GM12878 (cell line): ENCODE measurements at regions not wholly inside any gene's neighbourhood (a gene's known extent, or its start where the extent isn't known, plus 50 kb on each side); places are given as distances from the start of the nearest gene placed in this dataset.

Source experiments
- ATAC-seq: fragments of 200-7000 bp; cut with Tn5 transposase; 3 replicates; pipeline ENCODE4 v1.9.1; 2020; ENCODE audit warnings: mild to moderate bottlenecking, moderate library complexity
- BruUV-seq: library from RNA; stranded (reverse); fragments of 400-500 nt; replicated peaks from 2 replicates; lab custom pipeline; 2021; lab: Mats Ljungman, UMichigan
- CTCF ChIA-PET: fragments of 300-600 bp; sonication (Branson Sonifier 250); formaldehyde crosslinking; extraction: SDS; loops from one replicate; lab custom pipeline; 2021; ENCODE audit warnings: inconsistent platforms; lab: Yijun Ruan, JAX
- POLR2A ChIA-PET: fragments of 350-600 bp; formaldehyde crosslinking; extraction: SDS; loops from one replicate; lab custom pipeline; 2021; ENCODE audit warnings: inconsistent platforms; lab: Charles Lee
- RAD21 ChIA-PET: fragments of 300-600 bp; sonication (Branson Sonifier 250); formaldehyde crosslinking; loops from one replicate; lab custom pipeline; 2023; ENCODE audit warnings: antibody characterized with exemption; ENCODE audit not compliant: unreplicated experiment; lab: Charles Lee
- SMC1A ChIA-PET: fragments of 300-600 bp; sonication (Branson Sonifier 250); formaldehyde crosslinking; loops from one replicate; lab custom pipeline; 2023; ENCODE audit not compliant: unreplicated experiment, uncharacterized antibody; lab: Charles Lee
- DNase-seq: peaks from one replicate; pipeline ENCODE4 v3.0.0-alpha.2; 2011; ENCODE audit warnings: low read depth, low spot score
- FAIRE-seq: peaks from 3 replicates; lab custom pipeline; 2011; peaks lifted over from hg19 to GRCh38; lab: Jason Lieb, UNC
- H2AFZ ChIP-seq: 2 replicates; pipeline ENCODE4 v1.6.0; 2011; ENCODE audit warnings: low read depth, low read length, control low read depth; ENCODE audit not compliant: control insufficient read depth
- H3K27ac ChIP-seq: 2 replicates; pipeline ENCODE4 v1.5.1; 2011; ENCODE audit warnings: control low read depth; ENCODE audit not compliant: control insufficient read depth, insufficient read depth
- H3K27me3 ChIP-seq, 2 experiments: replicated peaks in 1 of 2; 2 replicates each; pipeline versions ENCODE4 v1.6.0 to v1.6.1; 2011; ENCODE audit warnings: low read length in 1 of 2; ENCODE audit not compliant: control insufficient read depth in 2 of 2, insufficient read depth in 2 of 2
- H3K36me3 ChIP-seq, 2 experiments: 2 replicates each; pipeline ENCODE4 v1.5.1; 2011; ENCODE audit warnings: low read length in 1 of 2; ENCODE audit not compliant: control insufficient read depth in 2 of 2, insufficient read depth in 2 of 2
- H3K4me1 ChIP-seq: 2 replicates; pipeline ENCODE4 v1.6.1; 2011; ENCODE audit warnings: mild to moderate bottlenecking, low read length, moderate library complexity, mixed read lengths; ENCODE audit not compliant: control insufficient read depth, insufficient read depth
- H3K4me2 ChIP-seq: 2 replicates; pipeline ENCODE4 v1.6.0; 2011; ENCODE audit warnings: control low read depth; ENCODE audit not compliant: control insufficient read depth, insufficient read depth
- H3K4me3 ChIP-seq: fragments of 200-600 bp; sonication (generic); 2 replicates; pipeline ENCODE4 v1.5.1; 2016
- H3K79me2 ChIP-seq: 2 replicates; pipeline ENCODE4 v1.6.0; 2011; ENCODE audit warnings: low read length; ENCODE audit not compliant: control insufficient read depth, insufficient read depth
- H3K9ac ChIP-seq: 2 replicates; pipeline ENCODE4 v1.8.0; 2011; ENCODE audit warnings: low read length, control low read depth, mixed read lengths; ENCODE audit not compliant: control insufficient read depth, insufficient read depth
- H3K9me3 ChIP-seq: replicated peaks from 3 replicates; pipeline ENCODE4 v1.5.1; 2011; ENCODE audit warnings: mild to moderate bottlenecking, low read length; ENCODE audit not compliant: control insufficient read depth, insufficient read depth
- H4K20me1 ChIP-seq: 2 replicates; pipeline ENCODE4 v1.6.0; 2011; ENCODE audit not compliant: control insufficient read depth, insufficient read depth
- HDGF ChIP-seq: fragments of 450-650 bp; IDR thresholded peaks from 2 replicates; pipeline ENCODE4 v1.6.1; 2016; ENCODE audit warnings: antibody characterized with exemption
- YY1 ChIP-seq: IDR thresholded peaks from 2 replicates; pipeline ENCODE4 v1.6.1; 2011; ENCODE audit warnings: low read depth, mild to moderate bottlenecking, low read length
- ZBTB11 ChIP-seq: fragments of 450-650 bp; formaldehyde crosslinking; IDR thresholded peaks from 2 replicates; pipeline ENCODE4 v1.5.0; 2022; ENCODE audit warnings: mild to moderate bottlenecking, missing genetic modification characterization
- WGBS: methylation state at CpG from one replicate; pipeline ENCODE4 v1.1.6; 2016; ENCODE audit warnings: low lambda C conversion rate; ENCODE audit not compliant: insufficient replicate concordance, insufficient coverage; ENCODE audit errors: missing lambda C conversion rate; 5-methylcytosine and 5-hydroxymethylcytosine counted together
- in situ Hi-C: fragments of 300-500 bp; cut with MboI; formaldehyde crosslinking; loops from 9 replicates; pipeline ENCODE4 v1.14.3; 2018; ENCODE audit warnings: mixed read lengths
- intact Hi-C: fragments of 100-400 bp; cut with micrococcal nuclease; formaldehyde crosslinking; loops from one replicate; pipeline ENCODE4 v1.14.2; 2022; ENCODE audit not compliant: unreplicated experiment
- TF ChIP-seq, protein P1 (sequence below): IDR thresholded peaks from 2 replicates; pipeline ENCODE4 v1.6.1; 2011; ENCODE audit warnings: low read depth, low read length, improper control_type of control experiment, borderline replicate concordance

GRCh38 chr1:177706977-177707376, 262.9 kb downstream of the SEC16B start:
- SMC1A ChIA-PET, result interaction anchor here (0.9 to 1.7 kb wide), 5 partner anchors 11 to 150 kb away, joined by 3 to 8 read pairs (median 5); no protein-coding TSS in a partner anchor
- Histone ChIP-seq H3K27ac (no peak overlapping the region), H2AFZ (no peak overlapping the region), H3K4me2 (no peak overlapping the region), H3K36me3 (no peaks in the 10 kb centered on the region), H3K9ac (no peak overlapping the region), H3K4me3 (no peak overlapping the region), H4K20me1 (no peaks in the 10 kb centered on the region), H3K79me2 (no peaks in the 10 kb centered on the region), H3K9me3 (no peaks in the 10 kb centered on the region), H3K27me3 (no peaks in the 10 kb centered on the region), H3K4me1 (no peaks in the 10 kb centered on the region)
- RAD21 ChIA-PET, result interaction anchor here (1.0 to 1.3 kb wide), 2 partner anchors 73 to 447 kb away, joined by 3 to 5 read pairs; no protein-coding TSS in a partner anchor
- POLR2A ChIA-PET, result no interaction called here
- DNase-seq, result no peak
- in situ Hi-C loops (no loop called here), intact Hi-C loops (no loop called here)
- TF ChIP-seq ZBTB11 (CRISPR knock-in tag), result no peak
- no peak for TF ChIP-seq HDGF
- TF ChIP-seq, protein P1, sequence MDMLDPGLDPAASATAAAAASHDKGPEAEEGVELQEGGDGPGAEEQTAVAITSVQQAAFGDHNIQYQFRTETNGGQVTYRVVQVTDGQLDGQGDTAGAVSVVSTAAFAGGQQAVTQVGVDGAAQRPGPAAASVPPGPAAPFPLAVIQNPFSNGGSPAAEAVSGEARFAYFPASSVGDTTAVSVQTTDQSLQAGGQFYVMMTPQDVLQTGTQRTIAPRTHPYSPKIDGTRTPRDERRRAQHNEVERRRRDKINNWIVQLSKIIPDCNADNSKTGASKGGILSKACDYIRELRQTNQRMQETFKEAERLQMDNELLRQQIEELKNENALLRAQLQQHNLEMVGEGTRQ, result no peak
- TF ChIP-seq YY1, result no peak
- ATAC-seq, result no peak
- CTCF ChIA-PET, result interaction anchor here (0.9 to 1.3 kb wide), 3 partner anchors 11 to 195 kb away, joined by 3 to 4 read pairs (median 3); no protein-coding TSS in a partner anchor
- no TSS peak for BruUV-seq
- FAIRE-seq, result no peak
- WGBS, result 27% methylated on average over 4 of the region's 4 CpGs
